HG03460 (cell line): ENCODE measurements at regions not wholly inside any gene's neighbourhood (a gene's known extent, or its start where the extent isn't known, plus 50 kb on each side); places are given as distances from the start of the nearest gene placed in this dataset.
"Not testable (repeated sequence)": the region's sequence is repeated elsewhere in the genome, so short reads cannot be mapped to it uniquely, and the experiment has no call there.

ENCODE experiments used
- ATAC-seq: cut with Tn5 transposase; IDR thresholded peaks from one replicate; pipeline ENCODE4 v1.9.1; 2021; ENCODE audit not compliant: unreplicated experiment

DNA sequence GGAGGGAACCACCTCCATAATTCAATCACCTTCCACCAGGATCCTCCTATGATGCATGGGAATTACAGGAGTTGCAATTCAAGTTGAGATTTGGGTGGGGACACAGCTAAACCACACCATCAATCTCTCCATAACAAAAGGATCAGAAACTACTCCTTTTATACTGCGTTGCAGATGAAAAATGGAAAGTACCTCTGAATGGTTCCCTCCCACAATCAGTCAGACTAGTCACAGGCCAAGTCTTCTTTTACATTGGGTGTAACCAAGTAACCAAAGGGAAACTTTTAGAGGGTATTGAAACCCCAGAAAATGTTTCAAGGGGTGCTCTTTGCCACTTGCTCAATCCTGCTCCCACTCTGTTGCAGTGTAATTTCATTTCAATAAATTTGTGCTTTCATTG lies 504.3 kb upstream of the CNTN3 start:
- ATAC-seq = no peak

DNA sequence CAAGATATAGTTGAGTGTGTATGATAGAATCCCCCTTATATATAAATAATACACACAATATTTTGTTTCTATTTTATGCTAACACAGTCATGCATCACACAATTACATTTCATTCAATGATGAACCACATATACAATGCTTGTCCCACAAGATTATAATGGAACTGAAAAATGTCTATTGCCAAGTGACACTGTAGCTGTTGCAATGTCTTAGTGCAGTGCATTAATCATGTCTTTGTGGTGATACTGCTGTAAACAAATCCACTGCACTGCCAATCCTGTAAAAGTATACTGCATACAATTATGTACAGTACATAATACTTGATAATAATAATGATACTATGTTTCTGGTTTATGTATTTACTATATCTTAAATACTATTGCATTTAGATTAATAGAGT lies 512.1 kb upstream of the CNTN3 start:
- ATAC-seq = no peak

DNA sequence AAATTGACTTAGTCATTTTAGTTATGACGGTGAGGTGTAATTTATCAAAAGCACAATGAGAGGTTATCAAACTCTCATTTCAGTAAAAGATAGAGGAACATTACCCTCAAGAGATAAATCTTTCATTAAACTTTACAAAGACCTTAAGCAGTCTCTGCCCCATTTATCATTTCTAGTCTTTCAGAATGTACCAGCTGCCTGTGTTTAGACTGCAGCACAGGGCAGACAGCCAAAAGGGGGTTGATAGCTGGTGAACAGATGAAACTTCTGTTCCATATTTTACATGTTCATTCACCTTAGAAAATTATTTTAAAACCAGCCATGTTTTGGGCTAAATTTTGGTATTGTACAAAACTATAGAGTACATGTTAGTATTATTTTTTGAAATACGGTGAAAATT lies 514.6 kb upstream of the CNTN3 start:
- ATAC-seq = no peak

DNA sequence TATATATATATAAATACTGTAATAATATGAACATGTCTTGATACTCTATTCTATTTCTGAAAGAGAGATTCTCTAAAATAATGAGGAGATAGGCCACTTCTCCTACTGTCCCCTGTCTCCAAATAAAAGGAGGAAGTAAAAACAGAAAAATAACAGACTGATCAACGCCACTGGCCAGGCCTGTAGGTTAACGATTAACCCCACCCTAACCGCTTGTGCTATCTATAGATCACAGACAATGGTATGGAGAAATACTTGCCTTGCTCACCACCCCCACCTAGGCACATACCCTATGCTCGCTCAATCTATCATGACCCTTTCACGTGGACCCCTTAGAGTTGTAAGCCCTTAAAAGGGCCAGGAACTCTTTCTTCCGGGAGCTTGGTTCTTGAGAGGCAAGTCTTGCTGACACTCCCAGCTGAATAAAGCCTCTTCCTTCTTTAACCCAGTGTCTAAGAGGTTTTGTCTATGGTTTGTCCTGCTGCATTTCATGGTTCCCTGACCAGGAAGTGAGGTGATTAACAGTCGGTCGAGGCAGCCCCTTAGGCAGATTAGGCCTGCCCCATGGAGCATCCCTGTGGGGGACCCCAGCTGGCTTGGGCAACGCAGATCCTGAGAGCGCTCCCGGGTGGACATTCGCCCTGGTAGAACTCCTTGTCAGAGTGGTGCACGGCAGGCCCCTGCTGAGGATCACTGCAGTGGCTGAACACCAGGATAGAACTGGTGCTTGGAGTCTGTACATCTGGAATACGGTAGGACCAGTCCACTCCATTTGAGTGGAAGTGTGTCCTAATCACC lies 521.8 kb upstream of the CNTN3 start:
- ATAC-seq = no peak

DNA sequence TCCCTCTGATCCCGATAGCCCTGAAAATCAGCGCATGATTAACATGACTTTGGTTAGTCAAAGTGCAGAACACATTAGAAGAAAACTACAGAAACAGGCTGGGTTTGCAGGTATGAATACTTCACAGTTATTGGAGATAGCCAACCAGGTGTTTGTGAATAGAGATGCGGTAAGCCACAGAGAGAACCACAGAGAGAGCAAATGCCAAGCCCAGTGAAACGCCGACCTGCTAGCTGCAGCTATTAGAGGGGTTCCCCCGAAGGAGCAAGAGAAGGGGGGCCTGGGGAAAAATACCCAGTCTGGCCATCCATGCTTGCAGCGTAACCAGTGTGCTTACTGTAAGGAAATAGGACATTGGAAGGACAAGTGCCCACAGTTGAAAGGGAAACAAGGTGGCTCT lies 523.9 kb upstream of the CNTN3 start:
- no peak for ATAC-seq

DNA sequence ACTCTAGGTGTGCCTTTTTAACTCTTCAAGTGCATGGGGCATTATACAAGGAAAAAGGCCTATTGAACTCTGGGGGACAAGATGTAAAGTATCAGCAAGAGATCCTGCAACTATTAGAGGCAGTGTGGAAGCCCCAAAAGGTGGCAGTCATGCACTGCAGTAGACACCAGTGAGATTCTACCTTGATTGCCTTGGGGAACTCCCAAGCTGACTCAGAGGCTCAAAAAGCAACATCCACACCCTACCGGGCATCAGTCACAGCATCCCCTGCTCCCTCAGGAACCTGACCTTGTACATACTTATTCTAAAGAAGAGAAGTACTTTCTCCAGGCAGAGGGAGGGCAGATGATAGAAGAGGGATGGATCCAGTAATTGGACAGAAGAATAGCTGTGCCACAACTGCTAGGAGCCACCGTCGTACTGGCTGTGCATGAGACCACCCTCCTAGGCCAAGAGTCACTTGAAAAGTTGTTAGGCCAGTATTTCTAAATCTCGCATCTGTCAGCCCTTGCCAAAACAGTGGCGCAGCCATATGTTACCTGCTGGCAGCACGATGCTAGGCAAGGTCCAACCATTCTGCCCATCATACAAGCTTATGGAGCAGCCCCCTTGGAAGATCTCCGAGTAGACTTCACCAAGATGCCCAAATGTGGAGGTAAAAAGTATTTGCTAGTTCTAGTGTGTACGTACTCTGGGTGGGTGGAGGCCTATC lies 523.1 kb upstream of the FRG2C start:
- no peak for ATAC-seq

DNA sequence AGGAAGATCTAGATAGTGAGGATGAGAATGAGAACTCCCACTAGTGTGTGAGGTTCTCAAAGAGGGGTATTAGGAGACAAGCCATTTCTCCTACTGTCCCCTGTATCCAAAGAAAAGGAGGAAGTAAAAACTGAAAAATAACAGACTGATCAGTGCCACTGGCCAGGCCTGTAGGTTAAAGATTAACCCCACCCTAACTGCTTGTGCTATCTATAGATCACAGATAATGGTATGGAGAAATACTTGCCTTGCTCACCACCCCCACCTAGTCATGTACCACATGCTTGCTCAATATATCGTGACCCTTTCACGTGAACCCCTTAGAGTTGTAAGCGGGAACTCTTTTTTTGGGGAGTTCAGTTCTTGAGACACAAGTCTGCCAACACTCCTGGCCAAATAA lies 519.7 kb upstream of the FRG2C start:
- ATAC-seq = no peak

DNA sequence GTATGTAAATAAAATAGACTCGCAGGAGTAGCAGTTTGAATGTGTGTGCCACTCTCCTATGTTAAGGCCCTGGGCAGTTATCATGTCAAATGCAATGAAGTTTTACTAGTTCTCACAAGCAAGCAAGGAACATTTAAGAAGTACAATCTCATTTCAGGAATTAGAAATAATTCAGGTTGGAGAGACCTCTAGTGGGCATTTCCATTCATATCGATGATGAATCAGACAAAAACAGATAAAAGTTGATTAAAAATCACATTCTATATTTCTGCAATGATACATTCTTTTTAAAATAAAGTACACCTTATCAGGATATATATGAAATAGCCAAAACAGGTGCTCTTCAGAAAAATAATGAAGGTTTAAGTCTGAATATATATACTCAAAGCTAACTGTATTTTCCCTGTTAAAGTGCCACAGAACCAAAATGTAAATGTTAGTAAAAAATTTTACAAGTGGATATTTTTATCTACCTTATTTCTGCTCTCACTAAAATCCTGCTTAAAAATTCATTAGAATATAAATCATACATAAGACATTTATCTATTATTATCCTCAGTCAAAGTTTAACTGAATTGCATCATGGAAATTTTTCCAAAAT lies 492.4 kb upstream of the FRG2C start:
- ATAC-seq = no peak

DNA sequence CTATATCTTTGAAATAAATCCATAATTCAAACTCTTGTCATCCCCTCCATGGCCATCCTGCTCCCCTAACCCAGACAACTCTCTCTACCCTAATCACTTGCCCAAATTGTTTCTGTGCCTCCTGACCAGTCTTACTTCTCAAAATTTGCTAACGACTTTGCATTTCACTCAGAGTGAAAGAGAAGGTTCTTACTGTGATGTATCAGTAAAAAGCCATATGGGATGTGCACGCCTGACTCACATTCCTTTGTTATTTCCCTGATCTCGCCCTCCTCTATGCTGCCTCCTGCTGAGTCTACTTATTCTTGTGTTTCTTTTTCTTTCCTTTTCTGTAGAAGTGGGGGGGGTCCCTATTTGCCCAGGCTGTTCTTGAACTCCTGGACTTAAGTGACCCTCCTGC lies 487.2 kb upstream of the FRG2C start:
- peak; percentile 51 for ATAC-seq

DNA sequence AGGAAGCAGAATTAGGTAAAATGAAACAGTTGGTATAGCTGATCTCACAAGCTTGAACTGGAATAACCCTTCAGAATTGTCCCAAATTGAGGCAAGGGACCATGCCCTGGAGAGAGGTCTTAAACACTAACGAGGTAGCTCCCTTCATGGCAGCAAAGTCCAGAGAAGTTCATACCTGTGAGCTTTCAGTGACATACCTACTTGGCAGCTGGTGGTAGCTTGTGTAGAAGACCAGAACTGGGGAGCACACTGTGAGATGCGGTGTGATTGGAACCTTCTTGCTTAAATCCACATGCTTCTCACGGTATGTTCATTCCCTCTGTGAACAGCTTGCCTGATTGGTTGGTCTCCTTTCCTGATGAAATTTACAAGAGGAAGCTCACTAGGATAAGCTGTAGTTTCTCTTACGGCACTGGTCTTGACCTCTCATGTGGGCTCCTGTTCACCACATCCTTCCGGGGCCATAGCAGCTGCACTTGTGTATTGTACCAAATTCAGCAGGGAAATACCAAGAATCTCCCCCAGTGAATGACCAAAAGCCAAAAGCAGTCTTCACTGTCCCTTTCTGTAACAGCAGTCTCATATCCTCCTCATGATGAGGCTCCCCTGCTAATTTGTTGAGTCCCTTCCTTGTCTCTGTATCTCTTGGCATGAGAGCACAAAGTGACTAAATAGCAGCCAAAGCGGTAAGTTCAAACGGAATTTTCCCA lies 483.7 kb upstream of the FRG2C start:
- ATAC-seq = no peak

DNA sequence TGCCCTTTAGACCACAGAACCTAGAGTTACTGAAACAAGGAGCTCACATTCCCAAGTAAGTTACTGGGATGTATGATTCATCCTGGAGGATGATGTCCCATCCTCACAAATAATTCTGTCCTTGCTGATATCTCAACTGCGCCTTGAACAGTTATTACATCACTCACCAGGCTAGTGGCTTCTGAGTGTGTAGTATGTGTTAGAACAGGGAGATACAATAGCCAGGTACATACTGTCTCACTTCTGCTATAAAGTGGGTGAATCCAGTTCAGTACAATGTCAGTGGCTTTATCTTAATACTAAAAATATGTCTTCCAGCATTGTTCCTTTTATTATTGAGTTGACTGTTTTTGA lies 483.2 kb upstream of the FRG2C start:
- no peak for ATAC-seq

DNA sequence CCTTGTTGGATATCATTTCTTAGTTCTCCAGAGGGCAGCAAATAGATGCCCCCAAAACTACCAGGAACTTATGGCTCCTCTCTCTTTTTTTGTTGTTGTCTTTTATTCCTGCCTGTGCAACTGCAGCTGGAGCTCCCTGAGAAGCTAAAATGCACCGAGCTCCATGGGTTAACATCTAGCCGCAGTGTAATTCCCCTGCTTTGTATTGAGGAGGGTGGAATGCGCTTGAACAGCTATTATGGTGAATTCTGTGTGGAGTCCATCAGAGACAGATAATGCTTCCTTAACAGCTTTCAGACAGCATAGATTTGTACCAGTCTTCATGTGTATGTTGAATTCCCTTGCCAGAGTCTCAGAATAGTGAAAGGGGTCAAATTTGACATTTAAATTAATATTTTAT lies 475.2 kb upstream of the FRG2C start:
- ATAC-seq = no peak

DNA sequence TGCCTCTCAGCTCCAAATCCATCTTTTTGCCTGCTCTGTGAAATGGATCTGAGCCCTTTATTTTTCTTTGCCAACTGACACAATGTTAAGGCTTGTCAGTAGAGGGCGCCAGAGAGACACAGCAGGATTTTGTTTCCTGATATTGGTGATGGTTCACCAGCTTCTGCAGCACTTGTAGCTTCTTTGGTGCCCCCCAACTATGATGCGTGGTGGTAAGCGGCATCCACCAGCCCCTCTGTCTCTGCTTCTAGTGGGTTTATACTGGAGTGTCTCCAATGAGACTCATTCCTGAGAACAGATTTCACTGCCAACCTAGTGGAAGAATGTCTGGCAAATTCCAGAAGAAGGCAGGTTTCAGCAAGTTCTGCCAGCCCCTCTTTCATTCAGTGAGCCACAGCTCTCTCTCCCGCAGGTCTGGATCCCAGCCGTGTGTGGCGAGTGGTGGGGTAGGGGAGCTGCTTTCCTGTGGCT lies 471.9 kb upstream of the FRG2C start:
- peak; percentile 65 for ATAC-seq

DNA sequence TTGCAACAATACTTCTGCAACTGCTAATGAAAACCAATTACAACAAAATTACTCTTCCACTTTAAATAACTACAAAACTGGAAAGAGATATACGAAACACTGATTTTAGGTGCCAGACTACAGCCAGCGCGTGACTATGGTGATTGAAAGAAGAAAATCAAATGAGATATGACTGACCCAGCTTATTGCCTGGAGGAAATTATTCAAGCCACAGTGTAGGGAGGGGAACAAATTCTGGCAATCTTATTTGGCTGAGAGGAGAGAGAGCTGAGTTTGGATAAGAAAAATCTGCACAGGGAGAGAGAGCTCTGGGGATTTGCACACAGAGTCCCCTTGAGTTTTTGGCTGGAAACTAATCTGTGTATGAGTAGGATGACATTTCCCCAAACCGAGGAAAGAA lies 470.3 kb upstream of the FRG2C start:
- ATAC-seq = no peak

DNA sequence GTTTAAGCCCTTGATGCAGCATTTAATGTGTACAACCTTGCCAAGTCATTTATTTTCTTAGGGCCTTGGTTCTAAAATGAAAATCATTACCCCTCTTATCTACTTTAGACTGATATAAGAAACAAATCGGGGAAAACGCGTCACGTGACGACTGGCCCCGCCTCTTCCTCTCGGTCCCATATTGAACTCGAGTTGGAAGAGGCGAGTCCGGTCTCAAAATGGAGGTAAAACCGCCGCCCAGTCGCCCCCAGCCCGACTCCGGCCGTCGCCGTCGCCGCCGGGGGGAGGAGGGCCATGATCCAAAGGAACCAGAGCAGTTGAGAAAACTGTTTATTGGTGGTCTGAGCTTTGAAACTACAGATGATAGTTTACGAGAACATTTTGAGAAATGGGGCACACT lies 449.8 kb upstream of the FRG2C start:
- not testable (repeated sequence) for ATAC-seq

DNA sequence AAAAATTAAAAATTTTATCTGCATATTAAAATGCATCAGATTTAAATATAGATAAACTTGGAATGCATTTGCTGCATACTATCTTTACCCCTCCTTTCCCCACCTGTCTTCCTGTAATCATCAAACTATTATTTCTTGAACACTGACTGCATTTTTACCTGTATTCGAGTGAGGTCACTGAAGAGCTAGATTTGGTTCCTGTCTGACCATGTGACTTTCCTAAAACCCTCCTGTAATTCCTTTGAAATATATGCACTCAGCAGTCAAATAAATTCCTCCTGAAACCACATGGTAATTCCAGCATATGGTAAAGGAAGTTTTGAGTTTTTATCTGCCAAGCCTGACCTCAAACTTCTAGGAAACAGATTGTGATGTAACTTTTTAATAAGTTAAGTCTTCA lies 445.6 kb upstream of the FRG2C start:
- ATAC-seq = no peak

DNA sequence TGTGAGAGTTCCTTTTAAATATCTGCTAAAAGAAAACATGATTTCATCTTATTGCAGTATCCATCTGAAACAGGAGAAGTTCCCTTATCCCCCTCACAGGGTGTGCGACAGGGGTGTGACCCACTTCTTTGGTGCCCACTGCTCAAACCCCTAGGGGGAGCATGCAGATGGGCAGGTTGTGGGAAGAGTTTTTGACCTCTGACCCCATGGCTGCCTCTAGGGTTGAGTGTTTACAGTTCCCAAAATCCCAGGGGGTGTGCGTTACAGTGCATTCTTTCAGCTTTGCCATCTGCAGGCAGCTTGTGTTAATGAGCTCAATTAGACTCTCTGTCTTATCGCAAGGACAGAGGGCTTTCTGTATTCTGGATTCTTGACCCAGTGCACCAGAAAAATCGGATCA lies 443.2 kb upstream of the FRG2C start:
- no peak for ATAC-seq

DNA sequence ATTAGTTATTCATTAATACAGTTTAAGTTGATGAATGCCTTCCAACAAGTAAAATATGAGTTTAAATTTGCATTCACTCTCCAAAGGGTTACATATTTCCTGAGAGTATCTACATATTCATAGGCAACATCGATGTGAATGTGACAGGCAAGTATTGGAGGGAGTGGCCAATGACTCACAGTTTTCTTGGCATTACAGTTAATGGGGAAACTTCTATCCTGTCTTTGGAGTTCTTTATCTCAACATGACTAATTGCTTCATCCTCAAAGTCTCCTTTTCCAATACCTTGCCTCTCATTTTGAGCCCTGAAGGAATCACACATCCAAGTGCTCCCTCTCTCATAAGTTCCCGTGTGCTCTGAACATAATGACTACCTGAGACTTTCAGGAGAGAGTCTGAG lies 439.7 kb upstream of the FRG2C start:
- no peak for ATAC-seq

DNA sequence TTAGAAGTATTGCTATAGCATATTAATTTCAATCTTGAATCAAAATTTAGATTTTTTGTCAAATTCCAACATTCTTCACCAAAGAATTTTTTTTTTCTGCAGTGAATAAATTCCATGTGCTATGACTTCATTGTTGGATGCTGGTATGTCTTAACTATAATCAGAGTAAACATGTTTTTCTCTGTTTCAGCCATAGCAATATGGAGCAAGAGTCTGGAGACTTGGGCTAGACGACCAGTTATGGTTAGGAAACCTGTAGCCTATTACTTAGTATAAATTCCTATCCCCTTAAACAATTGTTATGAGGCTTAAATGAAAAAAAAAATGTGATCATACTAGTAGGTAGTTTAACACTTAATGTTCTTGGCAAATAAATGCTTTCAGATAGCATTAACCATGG lies 431.9 kb upstream of the FRG2C start:
- ATAC-seq = no peak

DNA sequence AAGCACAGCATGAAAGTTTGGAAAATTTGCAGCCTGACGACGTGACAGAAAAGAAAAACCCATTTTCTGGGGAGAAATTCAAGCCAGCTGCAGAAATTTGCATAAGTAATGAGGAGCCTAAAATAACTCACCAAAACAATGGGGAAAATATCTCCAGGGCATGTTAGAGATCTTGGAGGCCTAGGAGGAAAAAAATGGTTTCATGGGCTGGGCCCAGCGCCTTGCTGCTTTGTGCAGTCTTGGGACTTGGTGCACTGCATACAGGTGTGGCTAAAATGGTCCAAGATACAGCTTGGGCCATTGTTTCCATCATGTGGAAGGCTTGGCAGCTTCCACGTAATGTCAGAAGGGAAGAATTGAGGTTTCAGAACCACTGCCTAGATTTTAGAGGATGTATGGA lies 428.5 kb upstream of the FRG2C start:
- no peak for ATAC-seq

DNA sequence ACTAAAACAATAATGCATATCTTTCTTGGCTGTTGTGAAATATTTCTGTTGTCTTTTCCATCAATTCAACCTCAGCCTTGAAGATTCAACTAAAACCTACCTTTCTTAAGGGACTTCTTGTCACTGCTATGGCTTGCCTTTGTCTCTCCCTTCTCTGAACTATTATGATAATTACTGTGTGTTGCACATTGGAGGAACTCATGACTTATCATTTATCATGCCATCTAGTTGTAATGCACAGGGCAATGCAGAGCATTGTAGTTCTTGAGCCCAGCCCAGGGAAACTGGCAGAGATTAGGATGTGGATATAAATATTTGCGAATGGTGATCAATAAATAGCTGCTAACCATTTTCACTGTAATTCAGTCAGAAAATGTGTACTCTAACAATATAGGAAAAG lies 427.1 kb upstream of the FRG2C start:
- no peak for ATAC-seq

DNA sequence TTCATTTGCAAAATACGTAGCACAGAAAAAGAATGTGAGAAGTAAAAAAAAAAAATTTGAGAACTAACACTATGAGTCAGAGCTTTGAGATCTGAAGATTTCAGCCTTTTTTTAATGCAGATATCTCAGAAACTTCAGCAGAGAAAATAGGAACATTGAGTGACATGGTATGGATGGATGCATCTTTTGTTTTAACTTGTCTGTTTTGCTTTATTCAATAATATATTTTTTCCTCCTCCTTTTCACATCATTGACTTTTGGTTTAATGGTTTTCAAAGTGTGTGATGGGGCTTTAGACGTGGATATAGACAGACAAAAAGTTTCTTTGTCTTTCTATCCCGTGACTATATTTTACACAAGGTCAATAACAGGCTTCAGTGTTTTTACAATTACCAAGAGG lies 426.7 kb upstream of the FRG2C start:
- no peak for ATAC-seq
